Activated CD8-positive, alpha-beta T cell treated with anti-CD3 and anti-CD28 coated beads for 36 hours (primary cell): ENCODE measurements at regions not wholly inside any gene's neighbourhood (a gene's known extent, or its start where the extent isn't known, plus 50 kb on each side); places are given as distances from the start of the nearest gene placed in this dataset.

ENCODE experiments used
- ATAC-seq: fragments of 200-7000 bp; cut with Tn5 transposase; one replicate; pipeline ENCODE4 v1.10.0; 2021; ENCODE audit warnings: mild to moderate bottlenecking, moderate library complexity
- CTCF ChIA-PET: fragments of 350-600 bp; sonication (Branson Sonifier 250); formaldehyde crosslinking; loops from one replicate; lab custom pipeline; 2021; ENCODE audit warnings: antibody characterized with exemption; lab: Charles Lee
- POLR2A ChIA-PET: fragments of 350-600 bp; sonication (Branson Sonifier 250); formaldehyde crosslinking; loops from one replicate; lab custom pipeline; 2021; ENCODE audit warnings: antibody characterized with exemption; lab: Charles Lee
- DNase-seq: peaks from one replicate; pipeline ENCODE4 v3.0.0-alpha.2; 2020
- H3K27ac Mint-ChIP-seq: one replicate; pipeline ENCODE4 v1.8.0; 2021; ENCODE audit warnings: mild to moderate bottlenecking, mixed read lengths
- H3K27me3 Mint-ChIP-seq: one replicate; pipeline ENCODE4 v1.8.0; 2021; ENCODE audit warnings: mixed read lengths
- H3K36me3 Mint-ChIP-seq: one replicate; pipeline ENCODE4 v1.8.0; 2021; ENCODE audit warnings: low read depth, mixed read lengths
- H3K4me1 Mint-ChIP-seq: one replicate; pipeline ENCODE4 v1.8.0; 2021; ENCODE audit warnings: low read depth, mixed read lengths
- H3K4me3 Mint-ChIP-seq: one replicate; pipeline ENCODE4 v1.8.0; 2021; ENCODE audit warnings: mild to moderate bottlenecking, moderate library complexity, mixed read lengths
- H3K9me3 Mint-ChIP-seq: one replicate; pipeline ENCODE4 v1.8.0; 2021; ENCODE audit warnings: mixed read lengths
- CTCF ChIP-seq: fragments of 200-600 bp; IDR thresholded peaks from one replicate; pipeline ENCODE4 v1.8.0; 2022; ENCODE audit warnings: antibody characterized with exemption, mild to moderate bottlenecking
- intact Hi-C: fragments of 100-400 bp; cut with micrococcal nuclease; formaldehyde crosslinking; loops from one replicate; pipeline ENCODE4 v1.10.0; 2022

GRCh38 chr12:43158126-43158525, 393.9 kb downstream of the ADAMTS20 start:
- Mint-ChIP-seq H3K27me3 (no peaks in the 10 kb centered on the region), H3K9me3 (peaks cover 2% of the 10 kb centered on the region), H3K36me3 (no peaks in the 10 kb centered on the region), H3K4me3 (no peak overlapping the region), H3K4me1 (no peaks in the 10 kb centered on the region), H3K27ac (no peak overlapping the region)
- ChIA-PET CTCF (no interaction called here), POLR2A (no interaction called here)
- ATAC-seq, result no peak
- intact Hi-C loops, result no loop called here
- TF ChIP-seq CTCF, result no peak
- DNase-seq, result no peak

- ChIA-PET CTCF (no interaction called here), POLR2A (no interaction called here)
- Mint-ChIP-seq H3K27me3 (no peaks in the 10 kb centered on the region), H3K4me1 (no peaks in the 10 kb centered on the region), H3K36me3 (no peaks in the 10 kb centered on the region), H3K9me3 (no peaks in the 10 kb centered on the region), H3K4me3 (no peak overlapping the region), H3K27ac (no peak overlapping the region)
- ATAC-seq (no peak), DNase-seq (no peak)
- TF ChIP-seq CTCF, result no peak
- intact Hi-C loops, result no loop called here
These were observed 396.6 kb downstream of the ADAMTS20 start for GRCh38 chr12:43155376-43155775.

- no peaks in the 10 kb centered on the region for H3K4me1 Mint-ChIP-seq
- TF ChIP-seq CTCF, result no peak
- CTCF ChIA-PET, result no interaction called here
- H3K27ac Mint-ChIP-seq, result no peak overlapping the region
- no peak for DNase-seq
- intact Hi-C loops, result no loop called here
- H3K27me3 Mint-ChIP-seq, result no peaks in the 10 kb centered on the region
- H3K4me3 Mint-ChIP-seq, result no peak overlapping the region
- no peaks in the 10 kb centered on the region for H3K9me3 Mint-ChIP-seq
- ATAC-seq, result no peak
- POLR2A ChIA-PET, result no interaction called here
- H3K36me3 Mint-ChIP-seq, result no peaks in the 10 kb centered on the region
These were observed 397.4 kb downstream of the ADAMTS20 start for GRCh38 chr12:43154498-43155045.

- intact Hi-C loops, result no loop called here
- Mint-ChIP-seq H3K4me3 (no peak overlapping the region), H3K9me3 (peaks cover 2% of the 10 kb centered on the region), H3K27ac (no peak overlapping the region), H3K4me1 (no peaks in the 10 kb centered on the region), H3K27me3 (no peaks in the 10 kb centered on the region), H3K36me3 (no peaks in the 10 kb centered on the region)
- no peak for DNase-seq
- POLR2A ChIA-PET, result no interaction called here
- CTCF ChIA-PET, result no interaction called here
- no peak for TF ChIP-seq CTCF
- ATAC-seq, result no peak
These were observed 400.5 kb downstream of the ADAMTS20 start for GRCh38 chr12:43151441-43151981.

- DNase-seq (no peak), ATAC-seq (no peak)
- Mint-ChIP-seq H3K9me3 (peaks cover 3% of the 10 kb centered on the region), H3K36me3 (no peaks in the 10 kb centered on the region), H3K27ac (no peak overlapping the region), H3K27me3 (no peaks in the 10 kb centered on the region), H3K4me3 (no peak overlapping the region), H3K4me1 (no peaks in the 10 kb centered on the region)
- no peak for TF ChIP-seq CTCF
- ChIA-PET POLR2A (no interaction called here), CTCF (no interaction called here)
- intact Hi-C loops, result no loop called here
These were observed 403.3 kb downstream of the ADAMTS20 start for GRCh38 chr12:43148691-43149090.
